ENCODE measurements at regions not wholly inside any gene's neighbourhood (a gene's known extent, or its start where the extent isn't known, plus 50 kb on each side); places are given as distances from the start of the nearest gene placed in this dataset.

- no peak for DNase-seq (ENCODE audit: low read depth in 2 of 2)
Measured at GRCh38 chr10:129390147-129390546, 76.9 kb upstream of the MGMT start.

- DNase-seq (ENCODE audit: low read depth in 2 of 2): no peak
Measured at GRCh38 chr10:129390726-129391125, 76.3 kb upstream of the MGMT start.

- no peak for DNase-seq (ENCODE audit: low read depth in 2 of 2)
Measured at GRCh38 chr10:129391464-129391863, 75.6 kb upstream of the MGMT start.

GRCh38 chr10:129392855-129393254, 74.2 kb upstream of the MGMT start:
- no peak for DNase-seq (ENCODE audit: low read depth in 2 of 2)

GRCh38 chr10:129393812-129394211, 73.2 kb upstream of the MGMT start:
- DNase-seq (ENCODE audit: low read depth in 2 of 2): no peak

- no peak for DNase-seq (ENCODE audit: low read depth in 2 of 2)
Measured at GRCh38 chr10:129394518-129395328, 72.3 kb upstream of the MGMT start.

DNA sequence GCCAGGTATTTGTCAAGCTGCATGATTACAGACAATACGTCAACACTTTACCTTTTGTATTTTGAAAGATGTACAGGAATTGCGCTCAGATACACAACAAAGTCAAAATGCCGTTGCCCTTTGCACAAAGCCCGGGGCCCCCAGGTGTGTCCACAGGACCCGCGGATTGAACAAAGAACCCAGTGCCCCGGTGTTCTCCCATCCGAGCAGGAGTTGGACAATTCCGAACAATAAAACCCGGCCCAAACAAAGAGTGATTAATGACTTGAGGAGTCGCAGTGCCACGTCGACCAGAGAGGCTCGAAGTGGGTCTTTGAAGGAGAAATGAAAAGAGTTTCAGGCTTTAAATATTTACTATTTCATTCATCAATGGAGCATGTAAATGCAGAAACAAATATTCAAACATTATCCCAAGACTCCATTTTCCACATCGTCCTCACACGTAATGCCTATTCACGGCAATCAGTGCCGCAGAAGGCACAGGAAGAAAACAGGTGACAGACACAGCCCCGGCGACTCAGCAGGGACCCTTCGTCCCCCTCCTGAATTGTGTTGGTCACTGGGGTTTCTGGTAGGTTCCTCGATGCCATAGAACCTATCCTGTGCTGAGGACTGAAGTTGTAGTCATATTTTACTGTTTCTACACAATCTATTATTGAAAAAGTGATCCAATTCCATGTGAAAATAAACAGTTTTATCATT, 70.9 kb upstream of the MGMT start:
- no peak for DNase-seq (ENCODE audit: low read depth in 2 of 2)

GRCh38 chr10:129397198-129397974, 69.7 kb upstream of the MGMT start:
- no peak for DNase-seq (ENCODE audit: low read depth in 2 of 2)

- DNase-seq (ENCODE audit: low read depth in 2 of 2): no peak
Measured at GRCh38 chr10:129398711-129399141, 68.3 kb upstream of the MGMT start.

DNA sequence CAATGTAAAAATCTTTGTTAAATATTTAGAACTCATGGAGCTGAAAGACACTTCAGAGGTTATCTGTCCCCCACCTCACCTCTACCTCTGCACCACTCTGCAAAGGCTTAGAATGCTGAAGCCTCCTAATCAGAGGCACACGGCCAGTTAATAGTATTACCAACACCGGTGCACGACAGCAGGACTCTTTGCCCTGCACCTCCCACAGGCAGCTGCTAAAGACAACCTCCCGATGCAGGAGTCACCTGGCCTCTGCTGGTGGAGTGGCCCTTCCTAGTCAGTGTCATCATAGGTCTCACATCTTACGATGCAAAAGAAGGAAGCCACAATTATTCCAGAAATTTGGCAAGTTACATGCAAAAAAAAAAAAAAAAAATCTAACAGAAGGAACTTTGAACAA, 66.6 kb upstream of the MGMT start:
- DNase-seq (ENCODE audit: low read depth in 2 of 2): no peak

GRCh38 chr10:129402459-129402858, 64.6 kb upstream of the MGMT start:
- no peak for DNase-seq (ENCODE audit: low read depth in 2 of 2)

- no peak for DNase-seq (ENCODE audit: low read depth in 2 of 2)
Measured at GRCh38 chr10:129404091-129404490, 63.0 kb upstream of the MGMT start.

DNA sequence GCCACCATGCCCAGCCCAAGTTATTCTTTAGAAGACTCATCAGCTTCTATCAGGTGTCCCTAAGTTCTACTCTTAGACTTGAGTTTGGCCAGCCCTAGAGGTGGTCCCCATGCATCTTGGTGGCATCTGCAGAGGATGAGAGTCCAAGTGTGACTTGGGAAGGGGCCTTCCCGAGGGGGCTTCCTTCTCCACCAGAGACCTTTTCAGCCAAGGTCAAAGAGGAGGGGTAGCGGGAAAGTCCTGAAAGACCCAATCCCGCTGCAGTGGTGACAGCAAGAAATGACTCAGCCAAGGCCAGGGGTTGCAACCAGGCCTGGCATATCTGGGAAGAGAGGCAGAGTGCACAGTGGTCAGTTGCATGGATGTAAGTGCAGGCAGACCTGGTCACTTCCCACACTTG, 61.7 kb upstream of the MGMT start:
- no peak for DNase-seq (ENCODE audit: low read depth in 2 of 2)

DNA sequence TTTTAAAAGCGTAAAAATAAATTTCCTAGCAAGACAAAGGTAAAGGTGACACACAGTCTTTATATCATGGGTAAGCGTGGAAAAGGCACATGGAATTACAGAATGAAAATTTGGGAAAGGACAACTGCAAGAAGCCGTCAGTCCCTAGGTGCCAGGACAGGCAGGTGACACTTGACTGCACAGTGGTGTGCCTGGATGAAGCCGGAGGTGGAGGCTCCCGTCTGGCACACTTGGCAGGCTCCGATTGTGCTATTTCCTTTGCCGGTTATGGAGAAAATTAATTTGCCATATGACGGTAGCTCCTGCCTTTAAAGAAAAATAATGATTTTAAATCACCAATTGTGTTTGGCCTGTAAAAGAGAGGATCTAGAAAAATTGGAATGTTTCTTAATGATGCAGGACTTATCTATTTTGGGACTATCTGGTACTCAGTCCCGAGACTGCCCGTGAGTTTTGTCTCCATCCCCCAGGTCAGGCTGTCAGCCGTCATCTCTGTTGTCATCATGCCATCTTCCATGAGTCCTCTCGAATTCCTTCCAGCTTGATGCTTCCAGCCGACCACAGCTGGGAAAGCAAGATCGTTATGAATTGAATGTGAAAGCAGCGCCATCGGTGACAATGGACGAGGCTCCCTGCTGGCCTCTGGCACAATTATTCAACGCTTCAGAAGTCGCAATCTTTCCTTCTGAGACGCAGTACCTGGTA, 56.2 kb upstream of the MGMT start:
- no peak for DNase-seq (ENCODE audit: low read depth in 2 of 2)

- DNase-seq (ENCODE audit: low read depth in 2 of 2): no peak
Measured at GRCh38 chr10:129411393-129411705, 55.7 kb upstream of the MGMT start.

DNA sequence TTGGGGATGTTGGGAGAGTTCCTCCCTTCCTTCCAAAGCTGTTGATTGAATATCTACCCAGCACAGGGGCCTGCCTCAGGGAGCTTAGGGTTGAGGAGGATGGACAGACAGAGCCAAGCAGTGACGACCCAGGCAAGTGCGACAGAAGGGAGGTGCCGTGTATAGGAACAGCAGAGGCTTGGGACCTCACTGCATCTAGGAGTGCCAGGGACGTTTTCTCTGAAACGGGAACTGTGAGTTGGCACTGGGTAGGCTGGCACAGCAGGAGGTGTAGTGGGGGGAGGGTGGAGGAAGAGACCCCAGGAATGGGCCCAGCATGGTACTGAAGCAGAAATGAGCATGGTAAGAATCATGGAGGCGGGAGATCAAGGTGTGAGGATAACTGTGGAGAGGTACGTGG, 55.3 kb upstream of the MGMT start:
- no peak for DNase-seq (ENCODE audit: low read depth in 2 of 2)

GRCh38 chr10:129413024-129413423, 54.0 kb upstream of the MGMT start:
- DNase-seq (ENCODE audit: low read depth in 2 of 2): no peak

GRCh38 chr10:129415215-129416140, 51.6 kb upstream of the MGMT start:
- no peak for DNase-seq (ENCODE audit: low read depth in 2 of 2)

DNA sequence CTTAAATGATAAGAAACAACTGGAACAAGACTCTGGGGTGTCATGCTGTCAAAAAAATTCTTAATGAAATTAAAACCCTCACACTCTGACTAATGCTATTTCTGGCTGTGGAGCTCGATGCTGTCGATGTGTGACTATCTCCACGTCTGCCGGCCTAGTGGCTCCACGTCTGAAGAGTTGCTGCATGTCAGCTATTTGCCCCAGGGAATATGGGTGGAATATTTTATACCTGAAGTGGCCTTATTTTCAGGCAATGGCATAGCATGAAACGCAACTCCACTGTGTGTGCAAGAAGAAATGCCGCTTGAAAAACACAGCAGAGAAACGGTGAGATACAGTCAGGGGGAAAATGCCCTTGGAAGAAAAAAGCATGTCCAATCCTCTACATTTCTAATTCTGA, 50.9 kb upstream of the MGMT start:
- DNase-seq (ENCODE audit: low read depth in 2 of 2): no peak

- DNase-seq (ENCODE audit: low read depth in 2 of 2): no peak
Measured at GRCh38 chr10:129416956-129417765, 49.9 kb upstream of the MGMT start.

Data from stimulated activated CD4-positive, alpha-beta T cell treated with anti-CD3 and anti-CD28 coated beads, Interleukin-1b, Interleukin-23, amount 100 ng/mL, for 4 hours (primary cell).